NB4 (cell line): ENCODE measurements at regions not wholly inside any gene's neighbourhood (a gene's known extent, or its start where the extent isn't known, plus 50 kb on each side); places are given as distances from the start of the nearest gene placed in this dataset.

Experiments used
- DNase-seq: peaks from one replicate; pipeline ENCODE4 v3.0.0; 2010; ENCODE audit warnings: low read depth
- H3K4me3 ChIP-seq: one replicate; pipeline ENCODE4 v1.5.1; 2011; ENCODE audit warnings: mild to moderate bottlenecking, low read depth, low read length, moderate library complexity
- MYC ChIP-seq: IDR thresholded peaks from 2 replicates; pipeline ENCODE4 v1.6.1; 2011; ENCODE audit warnings: low read depth, low read length
- POLR2A ChIP-seq: IDR thresholded peaks from 2 replicates; pipeline ENCODE4 v1.6.1; 2011; ENCODE audit warnings: mild to moderate bottlenecking; ENCODE audit not compliant: insufficient read length; ENCODE audit errors: extremely low read depth
- TF ChIP-seq, protein P1 (sequence below): IDR thresholded peaks from 2 replicates; pipeline ENCODE4 v1.6.1; 2011; ENCODE audit warnings: low read depth, low read length
- TF ChIP-seq, protein P2 (sequence below): IDR thresholded peaks from one replicate; pipeline ENCODE4 v1.5.1; 2012; ENCODE audit warnings: low read depth, low read length

- no peak overlapping the region for H3K4me3 ChIP-seq
- no peak for DNase-seq
- TF ChIP-seq MYC (no peak), POLR2A (no peak)
These were observed 92.4 kb upstream of the ITGA6 start for GRCh38 chr2:172334988-172335387.

GRCh38 chr2:172335736-172336135, 91.7 kb upstream of the ITGA6 start:
- DNase-seq: peak; percentile 42
- TF ChIP-seq, protein P1, sequence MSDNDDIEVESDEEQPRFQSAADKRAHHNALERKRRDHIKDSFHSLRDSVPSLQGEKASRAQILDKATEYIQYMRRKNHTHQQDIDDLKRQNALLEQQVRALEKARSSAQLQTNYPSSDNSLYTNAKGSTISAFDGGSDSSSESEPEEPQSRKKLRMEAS: no peak
- TF ChIP-seq POLR2A (no peak), MYC (no peak)
- TF ChIP-seq, protein P2, sequence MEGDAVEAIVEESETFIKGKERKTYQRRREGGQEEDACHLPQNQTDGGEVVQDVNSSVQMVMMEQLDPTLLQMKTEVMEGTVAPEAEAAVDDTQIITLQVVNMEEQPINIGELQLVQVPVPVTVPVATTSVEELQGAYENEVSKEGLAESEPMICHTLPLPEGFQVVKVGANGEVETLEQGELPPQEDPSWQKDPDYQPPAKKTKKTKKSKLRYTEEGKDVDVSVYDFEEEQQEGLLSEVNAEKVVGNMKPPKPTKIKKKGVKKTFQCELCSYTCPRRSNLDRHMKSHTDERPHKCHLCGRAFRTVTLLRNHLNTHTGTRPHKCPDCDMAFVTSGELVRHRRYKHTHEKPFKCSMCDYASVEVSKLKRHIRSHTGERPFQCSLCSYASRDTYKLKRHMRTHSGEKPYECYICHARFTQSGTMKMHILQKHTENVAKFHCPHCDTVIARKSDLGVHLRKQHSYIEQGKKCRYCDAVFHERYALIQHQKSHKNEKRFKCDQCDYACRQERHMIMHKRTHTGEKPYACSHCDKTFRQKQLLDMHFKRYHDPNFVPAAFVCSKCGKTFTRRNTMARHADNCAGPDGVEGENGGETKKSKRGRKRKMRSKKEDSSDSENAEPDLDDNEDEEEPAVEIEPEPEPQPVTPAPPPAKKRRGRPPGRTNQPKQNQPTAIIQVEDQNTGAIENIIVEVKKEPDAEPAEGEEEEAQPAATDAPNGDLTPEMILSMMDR: no peak
- H3K4me3 ChIP-seq: no peak overlapping the region

DNA sequence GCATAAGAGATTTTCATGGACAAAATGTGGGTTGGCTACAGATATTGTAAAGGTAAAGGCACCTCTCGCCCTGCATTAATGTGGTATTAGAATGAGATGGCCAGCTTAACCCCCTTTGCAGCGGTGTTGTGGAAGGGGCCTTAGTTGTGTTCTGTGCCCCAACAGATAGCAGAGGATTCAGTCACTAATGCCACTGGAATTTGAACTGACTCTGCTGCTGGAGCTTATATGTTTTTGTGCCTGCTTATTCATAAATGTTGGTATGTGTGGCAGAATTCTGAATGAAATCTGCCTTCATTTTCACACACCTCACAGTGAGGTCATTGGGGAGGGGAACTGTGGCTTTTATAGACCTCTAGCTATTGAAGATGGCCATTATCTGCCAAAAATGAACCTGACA, 90.7 kb upstream of the ITGA6 start:
- H3K4me3 ChIP-seq: no peak overlapping the region
- DNase-seq: no peak
- TF ChIP-seq, protein P2: no peak
- TF ChIP-seq, protein P1: no peak
- TF ChIP-seq MYC (no peak), POLR2A (no peak)

GRCh38 chr2:172339371-172340010, 87.9 kb upstream of the ITGA6 start:
- no peak for DNase-seq
- H3K4me3 ChIP-seq: no peak overlapping the region
- TF ChIP-seq MYC: 0 out of 2 replicates have a peak, but pooled peaks have one; percentile 18
- no peak for TF ChIP-seq POLR2A
- TF ChIP-seq, protein P1: 0 out of 2 replicates have a peak, but pooled peaks have one; percentile 6

DNA sequence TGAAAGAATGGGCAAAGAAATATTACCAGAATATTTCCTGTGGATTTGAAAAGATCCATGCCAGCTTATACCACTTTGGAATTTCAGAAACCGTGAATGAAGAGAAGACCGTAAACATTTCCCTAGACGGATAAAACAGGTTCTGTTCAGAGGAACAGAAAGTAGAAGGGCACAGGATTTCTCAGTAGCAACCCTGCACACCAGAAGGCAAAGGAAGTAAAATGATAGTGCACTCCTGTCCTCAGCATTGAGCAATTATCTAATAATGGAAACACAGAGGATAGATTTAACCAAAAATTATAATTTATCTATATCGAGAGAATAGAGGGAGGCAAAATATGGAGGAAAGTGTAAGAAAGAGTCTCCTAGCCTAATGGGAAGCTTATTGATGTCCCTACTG, 87.0 kb upstream of the ITGA6 start:
- H3K4me3 ChIP-seq: no peak overlapping the region
- peak; percentile 12 for DNase-seq
- TF ChIP-seq, protein P2: no peak
- TF ChIP-seq, protein P1: no peak
- TF ChIP-seq MYC (no peak), POLR2A (no peak)

DNA sequence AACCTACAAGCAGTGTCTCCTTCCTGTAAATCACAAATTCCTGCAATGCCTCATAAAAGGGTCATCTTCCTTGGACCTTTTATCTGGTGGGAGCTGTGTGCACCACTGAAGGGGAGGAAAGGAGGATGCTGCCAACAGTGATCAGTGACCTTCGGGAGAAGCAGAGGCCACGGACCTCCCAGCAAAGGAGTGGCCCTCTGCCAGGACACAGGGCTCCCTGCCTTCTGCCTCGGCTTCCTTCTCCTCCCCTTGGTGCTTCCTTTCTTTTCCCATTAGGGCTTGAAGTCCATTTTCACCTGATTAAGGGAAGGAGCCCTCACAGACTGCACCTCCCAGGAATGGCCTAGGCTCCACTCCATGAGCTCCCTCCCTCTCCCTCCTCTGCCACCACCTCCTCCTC, 85.3 kb upstream of the ITGA6 start:
- TF ChIP-seq, protein P2: no peak
- TF ChIP-seq, protein P1: no peak
- TF ChIP-seq MYC (no peak), POLR2A (no peak)
- no peak overlapping the region for H3K4me3 ChIP-seq

More for the DNA sequence above, 85.3 kb upstream of the ITGA6 start:
- DNase-seq: no peak
